Fibroblast of lung (primary cell): ENCODE measurements at regions not wholly inside any gene's neighbourhood (a gene's known extent, or its start where the extent isn't known, plus 50 kb on each side); places are given as distances from the start of the nearest gene placed in this dataset.

Experiments used
- CTCF ChIP-seq, 2 donors: IDR thresholded peaks in 1 of 2; conservative IDR thresholded peaks in 1 of 2; 1 replicate in 1 of 2; 2 replicates in 1 of 2; pipeline ENCODE4 v1.5.1; 2011 to 2012; ENCODE audit warnings: low read length in 2 of 2, control low read depth in 1 of 2, inconsistent platforms in 1 of 2, low read depth in 1 of 2, mild to moderate bottlenecking in 1 of 2
- EZH2 ChIP-seq: IDR thresholded peaks from 2 replicates; pipeline ENCODE4 v1.5.1; 2012; ENCODE audit warnings: low read length, control low read depth, mild to moderate bottlenecking; ENCODE audit errors: missing control alignments

GRCh38 chr1:22321917-22322316 lies 129.7 kb upstream of the ZBTB40 start:
- TF ChIP-seq CTCF (conservative IDR thresholded peaks at IDR 0.05 in 1 of 2, IDR thresholded peaks at IDR 0.05 in 1 of 2; ENCODE audit: low read depth in 1 of 2, low read length in 2 of 2): no peak
- TF ChIP-seq EZH2: no peak
